GM13976 (cell line): ENCODE measurements at regions not wholly inside any gene's neighbourhood (a gene's known extent, or its start where the extent isn't known, plus 50 kb on each side); places are given as distances from the start of the nearest gene placed in this dataset.

ENCODE experiments used
- DNase-seq: peaks from one replicate; pipeline ENCODE4 v3.0.0; 2012; ENCODE audit warnings: low spot score
- CTCF ChIP-seq: IDR thresholded peaks from 2 replicates; pipeline ENCODE4 v1.5.1; 2012; ENCODE audit warnings: borderline replicate concordance, mild to moderate bottlenecking; ENCODE audit not compliant: insufficient read depth; ENCODE audit errors: extremely low read depth, missing control alignments, control extremely low read depth
- in situ Hi-C: fragments of 300-500 bp; cut with MboI; formaldehyde crosslinking; loops from one replicate; pipeline ENCODE4 v1.12.0; 2022; ENCODE audit warnings: low sequenced_read_pairs, mixed read lengths, inconsistent platforms; ENCODE audit not compliant: unreplicated experiment

- TF ChIP-seq CTCF = no peak
- DNase-seq = no peak
- in situ Hi-C loops = no loop called here
These were observed 86.4 kb upstream of the JUN start for GRCh38 chr1:58870298-58870676.

GRCh38 chr1:58874342-58874741, 90.5 kb upstream of the JUN start:
- DNase-seq = no peak
- no peak for TF ChIP-seq CTCF
- in situ Hi-C loops = no loop called here

GRCh38 chr1:58874757-58875755, 91.2 kb upstream of the JUN start:
- DNase-seq = no peak
- no peak for TF ChIP-seq CTCF
- in situ Hi-C loops = no loop called here

- TF ChIP-seq CTCF = no peak
- in situ Hi-C loops = no loop called here
- no peak for DNase-seq
These were observed 95.6 kb upstream of the JUN start for GRCh38 chr1:58879464-58879863.

GRCh38 chr1:58880592-58880991, 96.7 kb upstream of the JUN start:
- in situ Hi-C loops = no loop called here
- no peak for DNase-seq
- no peak for TF ChIP-seq CTCF

GRCh38 chr1:58881471-58881994, 97.7 kb upstream of the JUN start:
- no peak for DNase-seq
- no peak for TF ChIP-seq CTCF
- in situ Hi-C loops = no loop called here
